GM12864 (cell line): ENCODE measurements at regions not wholly inside any gene's neighbourhood (a gene's known extent, or its start where the extent isn't known, plus 50 kb on each side); places are given as distances from the start of the nearest gene placed in this dataset.
"Not testable (repeated sequence)": the region's sequence is repeated elsewhere in the genome, so short reads cannot be mapped to it uniquely, and the experiment has no call there.

ENCODE experiments used
- DNase-seq: peaks from one replicate; pipeline ENCODE4 v3.0.0-alpha.2; 2011; ENCODE audit warnings: low read depth
- H3K4me3 ChIP-seq: 2 replicates; pipeline ENCODE4 v1.5.1; 2011; ENCODE audit warnings: mild to moderate bottlenecking, low read depth, low read length, control low read depth
- CTCF ChIP-seq: IDR thresholded peaks from 2 replicates; pipeline ENCODE4 v1.5.1; 2011; ENCODE audit warnings: low read depth, mild to moderate bottlenecking, moderate library complexity, low read length, control low read depth, inconsistent platforms; ENCODE audit errors: missing control alignments

DNA sequence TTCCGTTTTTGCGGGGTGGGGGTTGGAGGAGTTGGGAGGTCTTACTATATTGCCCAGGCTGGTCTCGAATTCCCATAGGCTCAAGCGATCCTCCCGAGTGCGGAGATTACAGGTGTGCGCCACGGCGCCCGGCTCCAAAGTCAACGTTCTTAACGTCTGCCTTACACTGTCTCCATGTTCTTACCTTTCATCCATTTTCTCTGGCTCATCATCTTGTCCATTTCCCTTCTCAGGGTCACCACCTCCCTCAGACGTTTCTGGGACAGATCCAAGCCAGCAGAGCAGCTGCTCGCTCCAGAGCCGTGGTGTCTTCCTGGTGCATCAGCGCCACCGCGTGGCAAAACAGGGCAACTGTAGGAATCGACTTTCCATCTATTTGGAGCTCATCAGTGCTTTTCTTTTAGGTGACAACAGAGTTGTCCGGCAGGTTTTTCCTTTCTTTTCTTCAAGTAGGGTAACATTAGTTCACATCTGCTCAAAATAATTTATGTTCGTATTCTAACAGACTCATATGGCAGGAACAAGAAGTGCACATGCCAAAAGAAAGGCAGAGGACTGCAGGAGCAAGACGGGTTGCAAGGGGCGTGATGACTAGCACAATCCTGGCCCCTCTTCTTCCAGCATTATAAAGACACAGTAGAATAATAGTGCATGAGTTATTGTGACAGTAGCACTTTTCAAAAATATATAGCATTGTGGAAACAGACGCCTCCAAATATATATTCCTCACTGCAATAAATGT is 103.1 kb upstream of the ABCC4 start:
- peak; percentile 90 for TF ChIP-seq CTCF
- no peak for DNase-seq
- peak overlapping the region; percentile 55 for H3K4me3 ChIP-seq

DNA sequence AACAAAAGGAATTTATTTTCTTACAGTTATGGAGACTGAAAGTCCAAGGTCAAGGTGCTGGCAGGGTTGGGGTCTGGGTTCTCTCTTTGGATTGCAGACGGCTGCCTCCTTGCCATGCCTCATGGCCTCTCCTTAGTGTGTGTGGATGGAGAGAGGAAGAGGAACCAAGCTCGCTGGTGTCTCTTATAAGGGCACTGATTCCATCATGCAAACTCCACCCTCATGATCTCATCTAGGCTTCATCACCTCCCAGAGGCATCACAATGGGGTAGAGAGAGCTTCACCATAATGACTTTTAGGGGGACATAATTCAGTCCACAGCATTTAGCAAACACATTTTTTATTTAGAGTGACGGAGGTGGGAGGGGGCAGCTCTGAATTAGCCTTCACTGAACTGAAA is 104.9 kb upstream of the ABCC4 start:
- H3K4me3 ChIP-seq, result no peak overlapping the region
- no peak for TF ChIP-seq CTCF
- no peak for DNase-seq

DNA sequence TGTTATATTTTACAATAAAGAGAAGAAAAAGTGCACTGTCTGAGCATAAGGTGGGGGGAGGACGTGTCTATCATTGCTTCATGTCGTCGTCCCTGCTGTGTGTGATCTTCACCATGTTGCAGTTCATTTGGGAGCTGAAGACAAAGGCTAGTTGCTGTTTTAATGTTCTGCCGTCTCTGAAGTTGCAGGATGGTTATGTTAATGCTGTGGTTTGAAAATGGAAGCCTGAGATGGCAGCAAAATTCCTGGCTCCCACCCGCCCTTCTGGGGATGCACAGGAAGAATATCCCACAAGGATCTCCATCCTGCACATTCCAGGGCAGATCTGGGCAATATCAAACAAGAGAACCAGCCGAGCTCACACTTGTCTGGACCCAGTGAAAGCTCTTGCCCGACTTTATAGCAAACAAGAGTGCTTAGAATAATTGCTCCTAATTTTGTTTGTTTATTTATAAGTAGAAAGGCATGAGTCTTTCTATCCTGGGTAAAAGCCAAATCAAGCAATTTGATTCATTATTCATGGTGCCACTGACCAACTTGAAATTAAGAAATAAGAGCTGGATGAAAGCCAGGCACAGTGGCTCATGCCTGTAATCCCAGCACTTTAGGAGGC is 110.3 kb upstream of the ABCC4 start:
- DNase-seq, result no peak
- TF ChIP-seq CTCF, result no peak
- no peak overlapping the region for H3K4me3 ChIP-seq

DNA sequence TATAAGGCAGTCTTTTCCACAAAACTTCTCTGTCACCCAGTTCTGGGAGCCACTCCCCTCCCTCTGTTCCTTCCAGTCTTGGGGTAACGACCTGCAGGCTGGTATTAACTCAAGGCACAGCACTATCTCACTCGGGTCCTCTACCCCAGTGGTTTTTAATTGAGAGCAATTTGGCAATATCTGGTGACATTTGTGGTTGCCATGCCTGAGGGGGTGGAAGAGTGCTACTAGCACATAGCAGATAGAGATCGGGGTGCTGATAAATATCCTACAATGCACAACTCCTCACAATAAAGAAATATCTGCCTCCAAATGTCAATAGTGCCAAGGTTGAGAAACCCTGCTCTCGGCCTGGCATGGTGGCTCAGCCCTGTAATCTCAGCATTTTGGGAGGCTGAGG is 117.7 kb upstream of the ABCC4 start:
- TF ChIP-seq CTCF, result no peak
- no peak overlapping the region for H3K4me3 ChIP-seq
- DNase-seq, result no peak

- no peak overlapping the region for H3K4me3 ChIP-seq
- no peak for TF ChIP-seq CTCF
- peak; percentile 10 for DNase-seq
Observed at GRCh38 chr13:95420501-95420900, 119.2 kb upstream of the ABCC4 start.

DNA sequence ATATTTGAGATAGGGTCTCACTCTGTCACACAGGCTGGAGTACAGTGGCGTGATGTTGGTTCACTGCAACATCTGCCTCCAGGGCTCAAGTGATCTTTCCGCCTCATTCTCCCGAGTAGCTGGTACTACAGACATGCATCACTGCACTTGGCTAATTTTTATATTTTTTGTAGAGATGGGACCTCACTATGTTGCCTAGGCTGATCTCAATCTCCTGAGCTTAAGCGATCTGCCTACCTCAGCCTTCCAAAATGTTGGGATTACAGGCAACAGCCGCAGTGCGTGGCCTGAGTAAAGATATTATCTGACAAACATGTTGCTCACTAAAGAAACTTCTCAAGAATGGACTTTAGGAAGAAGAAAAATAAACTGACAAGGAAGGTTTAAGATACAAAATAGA is 125.4 kb upstream of the ABCC4 start:
- H3K4me3 ChIP-seq, result no peak overlapping the region
- TF ChIP-seq CTCF, result no peak
- DNase-seq, result no peak

DNA sequence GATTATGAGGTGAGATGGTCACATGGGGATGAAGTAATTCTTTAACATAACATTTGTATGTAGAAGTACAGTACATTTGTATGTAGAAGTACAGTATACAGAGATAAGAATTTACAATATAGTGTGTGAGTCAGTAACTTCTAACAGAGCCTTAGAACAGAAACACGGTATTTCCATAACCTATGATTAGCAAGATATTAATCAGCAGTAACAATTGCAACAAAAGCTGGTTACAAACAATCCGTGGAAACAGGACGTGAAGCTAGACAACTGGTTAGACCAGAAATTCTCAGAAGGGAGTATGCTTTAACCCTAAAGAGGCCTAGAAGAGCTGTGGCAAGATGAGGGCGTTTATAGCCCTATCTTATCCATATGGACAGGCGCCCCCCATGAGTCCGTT is 122.0 kb upstream of the CLDN10 start:
- DNase-seq, H3K4me3 ChIP-seq: not testable (repeated sequence)
